Urinary bladder (tissue), 3 donors: ENCODE measurements at regions not wholly inside any gene's neighbourhood (a gene's known extent, or its start where the extent isn't known, plus 50 kb on each side); places are given as distances from the start of the nearest gene placed in this dataset.

ENCODE experiments used
- DNase-seq: peaks from one replicate; pipeline ENCODE4 v3.0.0-alpha.2; 2015; ENCODE audit errors: extremely low spot score
- H3K27ac ChIP-seq: one replicate; pipeline ENCODE4 v1.5.1; 2013; ENCODE audit warnings: low read depth, mild to moderate bottlenecking, moderate library complexity
- H3K36me3 ChIP-seq: one replicate; pipeline ENCODE4 v1.6.1; 2013; ENCODE audit warnings: mild to moderate bottlenecking, moderate library complexity; ENCODE audit not compliant: insufficient read depth
- H3K4me1 ChIP-seq: one replicate; pipeline ENCODE4 v1.6.1; 2013; ENCODE audit warnings: mild to moderate bottlenecking, moderate library complexity; ENCODE audit not compliant: insufficient read depth
- H3K4me3 ChIP-seq: one replicate; pipeline ENCODE4 v1.5.1; 2013; ENCODE audit warnings: low read depth, low read length
- WGBS: extraction: QIAGEN DNeasy Blood & Tissue Kit; methylation state at CpG from one replicate; pipeline ENCODE4 v1.1.7; 2013; 5-methylcytosine and 5-hydroxymethylcytosine counted together
- donor health status: healthy with polysubstance abuse.
- donor health status: healthy.

- Histone ChIP-seq H3K36me3 (no peaks in the 10 kb centered on the region), H3K4me3 (no peak overlapping the region), H3K4me1 (no peaks in the 10 kb centered on the region), H3K27ac (no peak overlapping the region)
- DNase-seq: no peak
- WGBS: 88% methylated on average over 4 of the region's 4 CpGs
Observed at GRCh38 chr18:46422552-46423055, 234.4 kb downstream of the LOXHD1 start.

GRCh38 chr18:46423226-46423805 is 233.7 kb downstream of the LOXHD1 start:
- WGBS: over 99% methylated on average over 4 of the region's 4 CpGs
- H3K27ac ChIP-seq: no peak overlapping the region
- H3K4me1 ChIP-seq: no peaks in the 10 kb centered on the region
- no peak for DNase-seq
- no peaks in the 10 kb centered on the region for H3K36me3 ChIP-seq
- H3K4me3 ChIP-seq: no peak overlapping the region

- WGBS: 65% methylated on average over 8 of the region's 8 CpGs
- H3K4me1 ChIP-seq: no peaks in the 10 kb centered on the region
- H3K36me3 ChIP-seq: no peaks in the 10 kb centered on the region
- no peak overlapping the region for H3K4me3 ChIP-seq
- H3K27ac ChIP-seq: no peak overlapping the region
- DNase-seq: no peak
Observed at GRCh38 chr18:46424898-46425297, 232.1 kb downstream of the LOXHD1 start.

GRCh38 chr18:46425511-46425910 is 231.5 kb downstream of the LOXHD1 start:
- H3K4me1 ChIP-seq: no peaks in the 10 kb centered on the region
- WGBS: 98% methylated on average over 3 of the region's 3 CpGs
- no peak overlapping the region for H3K4me3 ChIP-seq
- no peak for DNase-seq
- no peak overlapping the region for H3K27ac ChIP-seq
- no peaks in the 10 kb centered on the region for H3K36me3 ChIP-seq

- H3K4me3 ChIP-seq: no peak overlapping the region
- H3K27ac ChIP-seq: no peak overlapping the region
- no peaks in the 10 kb centered on the region for H3K36me3 ChIP-seq
- DNase-seq: no peak
- no peaks in the 10 kb centered on the region for H3K4me1 ChIP-seq
- WGBS: 89% methylated on average over 5 of the region's 5 CpGs
Observed at GRCh38 chr18:46426021-46426678, 230.9 kb downstream of the LOXHD1 start.

DNA sequence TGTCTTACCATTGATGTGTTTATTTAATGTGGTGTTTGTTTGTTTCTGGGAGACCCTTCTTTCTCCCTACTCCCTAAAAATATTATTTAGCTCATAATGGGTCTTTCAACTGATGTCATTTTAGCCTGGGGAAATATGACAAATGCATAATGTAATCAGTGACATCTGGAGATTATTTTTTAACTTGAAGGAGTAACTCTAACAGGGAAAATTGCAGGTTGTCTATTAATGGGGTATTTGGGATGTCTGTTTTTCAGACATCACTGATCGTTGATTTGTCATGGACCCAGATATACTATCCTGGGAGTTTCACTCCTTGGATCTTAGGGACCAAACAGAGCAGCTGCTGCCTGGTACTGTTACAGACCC is 230.4 kb downstream of the LOXHD1 start:
- WGBS: 94% methylated on average over 1 of the region's 1 CpG
- no peaks in the 10 kb centered on the region for H3K36me3 ChIP-seq
- no peaks in the 10 kb centered on the region for H3K4me1 ChIP-seq
- H3K4me3 ChIP-seq: no peak overlapping the region
- no peak overlapping the region for H3K27ac ChIP-seq
- DNase-seq: no peak
